HG02840 (cell line): ENCODE measurements at regions not wholly inside any gene's neighbourhood (a gene's known extent, or its start where the extent isn't known, plus 50 kb on each side); places are given as distances from the start of the nearest gene placed in this dataset.
"Not testable (repeated sequence)": the region's sequence is repeated elsewhere in the genome, so short reads cannot be mapped to it uniquely, and the experiment has no call there.

ENCODE experiments used
- ATAC-seq: cut with Tn5 transposase; IDR thresholded peaks from one replicate; pipeline ENCODE4 v1.9.1; 2021; ENCODE audit warnings: mild to moderate bottlenecking, moderate library complexity, moderate number of reproducible peaks; ENCODE audit not compliant: unreplicated experiment, low FRiP score

- no peak for ATAC-seq
Observed at GRCh38 chr1:70553567-70553956, 142.5 kb downstream of the CTH start.

- ATAC-seq = no peak
Observed at GRCh38 chr1:70554341-70554740, 143.3 kb downstream of the CTH start.

- no peak for ATAC-seq
Observed at GRCh38 chr1:70556541-70556940, 145.5 kb downstream of the CTH start.

- ATAC-seq = no peak
Observed at GRCh38 chr1:70567167-70567566, 156.1 kb downstream of the CTH start.

- ATAC-seq = no peak
Observed at GRCh38 chr1:70571191-70571590, 160.1 kb downstream of the CTH start.

GRCh38 chr1:70573317-70573843, 162.3 kb downstream of the CTH start:
- no peak for ATAC-seq

GRCh38 chr1:70581661-70582060, 170.6 kb downstream of the CTH start:
- ATAC-seq = no peak

GRCh38 chr1:70583522-70583921, 172.5 kb downstream of the CTH start:
- ATAC-seq = peak; percentile 95

- ATAC-seq = no peak
Observed at GRCh38 chr1:70586046-70586445, 175.0 kb downstream of the CTH start.

GRCh38 chr1:70587872-70588366, 176.9 kb downstream of the CTH start:
- no peak for ATAC-seq

- not testable (repeated sequence) for ATAC-seq
Observed at GRCh38 chr1:70593551-70593950, 182.5 kb downstream of the CTH start.

GRCh38 chr1:70608815-70609214, 197.7 kb downstream of the CTH start:
- ATAC-seq = no peak

- ATAC-seq = not testable (repeated sequence)
Observed at GRCh38 chr1:70610164-70610563, 199.1 kb downstream of the CTH start.

GRCh38 chr1:70616946-70617345, 205.9 kb downstream of the CTH start:
- no peak for ATAC-seq

GRCh38 chr1:70617728-70618127, 206.7 kb downstream of the CTH start:
- ATAC-seq = no peak

- ATAC-seq = no peak
Observed at GRCh38 chr1:70627910-70628309, 216.8 kb downstream of the CTH start.

GRCh38 chr1:70628973-70629372, 217.9 kb downstream of the CTH start:
- no peak for ATAC-seq

GRCh38 chr1:70633004-70633403, 221.9 kb downstream of the CTH start:
- no peak for ATAC-seq

- no peak for ATAC-seq
Observed at GRCh38 chr1:70635868-70636267, 224.8 kb downstream of the CTH start.

- no peak for ATAC-seq
Observed at GRCh38 chr1:70641868-70642267, 230.8 kb downstream of the CTH start.

- no peak for ATAC-seq
Observed at GRCh38 chr1:70656361-70656760, 245.3 kb downstream of the CTH start.

GRCh38 chr1:70659891-70660290, 248.8 kb downstream of the CTH start:
- ATAC-seq = no peak
